Neural cell (in vitro differentiated cells): ENCODE measurements at regions not wholly inside any gene's neighbourhood (a gene's known extent, or its start where the extent isn't known, plus 50 kb on each side); places are given as distances from the start of the nearest gene placed in this dataset.

ENCODE experiments used
- EP300 ChIP-seq: fragments of 450-650 bp; conservative IDR thresholded peaks from 2 replicates; pipeline ENCODE4 v1.6.1; 2014; ENCODE audit warnings: antibody characterized with exemption, mild to moderate bottlenecking, moderate library complexity; ENCODE audit not compliant: poor library complexity, severe bottlenecking
- EZH2 ChIP-seq: fragments of 200-600, 300-800 bp; shearing (Covaris generic), sonication (generic); IDR thresholded peaks from 2 replicates; pipeline ENCODE4 v1.6.1; 2014; ENCODE audit warnings: antibody characterized with exemption, low read length, borderline replicate concordance, mild to moderate bottlenecking; ENCODE audit not compliant: insufficient read depth, poor library complexity, severe bottlenecking
- POLR2AphosphoS5 ChIP-seq: IDR thresholded peaks from 2 replicates; pipeline ENCODE4 v1.6.1; 2012
- RAD21 ChIP-seq: fragments of 450-650 bp; conservative IDR thresholded peaks from 2 replicates; pipeline ENCODE4 v1.6.1; 2014; ENCODE audit warnings: antibody characterized with exemption, mild to moderate bottlenecking, moderate library complexity
- SMC3 ChIP-seq: fragments of 450-650 bp; conservative IDR thresholded peaks from 2 replicates; pipeline ENCODE4 v1.6.1; 2014; ENCODE audit warnings: antibody characterized with exemption, mild to moderate bottlenecking, moderate library complexity; ENCODE audit not compliant: poor library complexity
- TAF1 ChIP-seq: IDR thresholded peaks from 2 replicates; pipeline ENCODE4 v1.6.1; 2012; ENCODE audit warnings: low read depth
- TF ChIP-seq, protein P1 (sequence below): fragments of 450-650 bp; IDR thresholded peaks from 2 replicates; pipeline ENCODE4 v1.5.1; 2014; ENCODE audit warnings: antibody characterized with exemption, mild to moderate bottlenecking, moderate library complexity; ENCODE audit not compliant: poor library complexity, severe bottlenecking

DNA sequence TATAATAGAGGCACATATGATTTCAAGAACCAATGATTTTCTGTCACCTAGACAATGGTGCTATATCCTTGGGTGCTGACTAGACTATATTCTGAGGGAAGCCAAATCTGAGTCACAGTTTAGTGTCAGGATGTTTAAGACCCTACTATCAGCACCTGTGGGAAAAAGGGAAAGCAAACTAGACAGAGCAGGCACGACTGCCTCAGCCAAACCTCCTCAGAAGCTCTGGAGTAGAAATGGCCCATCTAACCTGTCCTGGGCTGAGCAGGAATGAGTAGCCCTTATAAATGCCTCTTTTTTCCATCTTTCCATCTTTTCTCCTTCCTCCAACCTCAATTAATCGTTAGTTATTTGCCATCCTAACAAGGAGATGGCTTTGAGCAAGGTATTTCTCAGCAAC, 80.4 kb upstream of the TECRL start:
- TF ChIP-seq SMC3 (no peak), EP300 (no peak), POLR2AphosphoS5 (no peak), EZH2 (no peak), RAD21 (no peak), TAF1 (no peak)
- TF ChIP-seq, protein P1, sequence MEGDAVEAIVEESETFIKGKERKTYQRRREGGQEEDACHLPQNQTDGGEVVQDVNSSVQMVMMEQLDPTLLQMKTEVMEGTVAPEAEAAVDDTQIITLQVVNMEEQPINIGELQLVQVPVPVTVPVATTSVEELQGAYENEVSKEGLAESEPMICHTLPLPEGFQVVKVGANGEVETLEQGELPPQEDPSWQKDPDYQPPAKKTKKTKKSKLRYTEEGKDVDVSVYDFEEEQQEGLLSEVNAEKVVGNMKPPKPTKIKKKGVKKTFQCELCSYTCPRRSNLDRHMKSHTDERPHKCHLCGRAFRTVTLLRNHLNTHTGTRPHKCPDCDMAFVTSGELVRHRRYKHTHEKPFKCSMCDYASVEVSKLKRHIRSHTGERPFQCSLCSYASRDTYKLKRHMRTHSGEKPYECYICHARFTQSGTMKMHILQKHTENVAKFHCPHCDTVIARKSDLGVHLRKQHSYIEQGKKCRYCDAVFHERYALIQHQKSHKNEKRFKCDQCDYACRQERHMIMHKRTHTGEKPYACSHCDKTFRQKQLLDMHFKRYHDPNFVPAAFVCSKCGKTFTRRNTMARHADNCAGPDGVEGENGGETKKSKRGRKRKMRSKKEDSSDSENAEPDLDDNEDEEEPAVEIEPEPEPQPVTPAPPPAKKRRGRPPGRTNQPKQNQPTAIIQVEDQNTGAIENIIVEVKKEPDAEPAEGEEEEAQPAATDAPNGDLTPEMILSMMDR = no peak
